A673 (cell line): ENCODE measurements at regions not wholly inside any gene's neighbourhood (a gene's known extent, or its start where the extent isn't known, plus 50 kb on each side); places are given as distances from the start of the nearest gene placed in this dataset.

ENCODE experiments used
- BruUV-seq: library from RNA; stranded (reverse); fragments of 400-500 nt; replicated peaks from 2 replicates; lab custom pipeline; 2021; lab: Mats Ljungman, UMichigan
- CTCF ChIA-PET: fragments of 300-600 bp; sonication (Branson Sonifier 250); formaldehyde crosslinking; loops from one replicate; lab custom pipeline; 2022; ENCODE audit warnings: antibody characterized with exemption; lab: Charles Lee
- POLR2A ChIA-PET: fragments of 300-600 bp; sonication (Branson Sonifier 250); formaldehyde crosslinking; loops from one replicate; lab custom pipeline; 2022; ENCODE audit warnings: antibody characterized with exemption; ENCODE audit not compliant: low non-redundant PET; lab: Charles Lee
- DNase-seq: peaks from one replicate; pipeline ENCODE4 v3.0.0-alpha.2; 2015; ENCODE audit warnings: low spot score
- H3K27ac ChIP-seq: fragments of 200-600 bp; sonication (generic); 2 replicates; pipeline ENCODE4 v1.5.1; 2016; ENCODE audit warnings: mixed run types, low read depth, mild to moderate bottlenecking, mixed read lengths, antibody characterized with exemption, low read length; ENCODE audit not compliant: poor library complexity, severe bottlenecking
- H3K27me3 ChIP-seq: fragments of 200-600 bp; sonication (generic); replicated peaks from 2 replicates; pipeline ENCODE4 v1.6.1; 2017; ENCODE audit warnings: mixed run types, low read depth, mild to moderate bottlenecking, mixed read lengths, antibody characterized with exemption, low read length; ENCODE audit not compliant: insufficient read depth, poor library complexity
- H3K36me3 ChIP-seq: fragments of 200-600 bp; sonication (generic); 2 replicates; pipeline ENCODE4 v1.6.1; 2016; ENCODE audit warnings: mixed run types, mild to moderate bottlenecking, mixed read lengths, antibody characterized with exemption, low read length; ENCODE audit not compliant: insufficient read depth, poor library complexity, severe bottlenecking
- H3K4me1 ChIP-seq: fragments of 200-600 bp; sonication (generic); 2 replicates; pipeline ENCODE4 v1.6.1; 2017; ENCODE audit warnings: mixed run types, mild to moderate bottlenecking, mixed read lengths, antibody characterized with exemption, low read length; ENCODE audit not compliant: insufficient read depth, poor library complexity, severe bottlenecking
- H3K4me3 ChIP-seq: fragments of 200-600 bp; sonication (generic); 2 replicates; pipeline ENCODE4 v1.5.1; 2016; ENCODE audit warnings: low read depth, mixed run types, mild to moderate bottlenecking, mixed read lengths, low read length; ENCODE audit not compliant: poor library complexity, severe bottlenecking
- H3K9me3 ChIP-seq: fragments of 200-600 bp; sonication (generic); 2 replicates; pipeline ENCODE4 v1.6.1; 2016; ENCODE audit warnings: mixed run types, low read depth, mild to moderate bottlenecking, mixed read lengths, antibody characterized with exemption, low read length; ENCODE audit not compliant: poor library complexity, severe bottlenecking
- EZH2 ChIP-seq: fragments of 200-600 bp; sonication (generic); IDR thresholded peaks from 2 replicates; pipeline ENCODE4 v1.6.1; 2017; ENCODE audit warnings: borderline replicate concordance, low read depth, mild to moderate bottlenecking, mixed read lengths, antibody characterized with exemption, low read length; ENCODE audit not compliant: poor library complexity, severe bottlenecking
- intact Hi-C: fragments of 100-400 bp; cut with micrococcal nuclease; formaldehyde crosslinking; loops from one replicate; pipeline ENCODE4 v1.10.0; 2022; ENCODE audit not compliant: unreplicated experiment
- TF ChIP-seq, protein P1 (sequence below): fragments of 300-800, 200-600 bp; sonication (generic); conservative IDR thresholded peaks from 2 replicates; pipeline ENCODE4 v1.5.1; 2017; ENCODE audit warnings: low read depth, mild to moderate bottlenecking, antibody characterized with exemption, low read length, moderate library complexity, mixed read lengths

DNA sequence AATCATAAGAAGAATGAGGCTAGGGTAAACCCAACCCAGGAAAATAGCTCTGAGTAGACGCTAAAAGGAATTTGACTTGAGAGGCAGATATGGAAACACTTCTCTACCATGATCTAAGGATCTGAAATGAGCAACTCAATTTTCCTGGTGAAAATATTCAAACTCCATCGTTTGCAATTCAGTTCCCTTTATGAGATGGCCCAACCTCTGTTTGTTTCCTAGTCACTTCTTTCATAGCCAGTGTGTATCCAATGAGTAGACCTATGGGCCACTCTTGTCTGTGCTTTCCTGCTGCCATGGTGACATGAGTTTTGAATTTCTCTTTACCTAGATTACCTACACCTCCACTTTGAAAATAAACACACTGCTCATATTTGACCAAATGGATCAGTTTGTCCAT, 176.2 kb upstream of the GPRIN3 start:
- Histone ChIP-seq H3K9me3 (no peaks in the 10 kb centered on the region), H3K4me1 (no peaks in the 10 kb centered on the region), H3K27ac (no peak overlapping the region), H3K27me3 (no peaks in the 10 kb centered on the region), H3K36me3 (no peaks in the 10 kb centered on the region), H3K4me3 (no peak overlapping the region)
- TF ChIP-seq, protein P1, sequence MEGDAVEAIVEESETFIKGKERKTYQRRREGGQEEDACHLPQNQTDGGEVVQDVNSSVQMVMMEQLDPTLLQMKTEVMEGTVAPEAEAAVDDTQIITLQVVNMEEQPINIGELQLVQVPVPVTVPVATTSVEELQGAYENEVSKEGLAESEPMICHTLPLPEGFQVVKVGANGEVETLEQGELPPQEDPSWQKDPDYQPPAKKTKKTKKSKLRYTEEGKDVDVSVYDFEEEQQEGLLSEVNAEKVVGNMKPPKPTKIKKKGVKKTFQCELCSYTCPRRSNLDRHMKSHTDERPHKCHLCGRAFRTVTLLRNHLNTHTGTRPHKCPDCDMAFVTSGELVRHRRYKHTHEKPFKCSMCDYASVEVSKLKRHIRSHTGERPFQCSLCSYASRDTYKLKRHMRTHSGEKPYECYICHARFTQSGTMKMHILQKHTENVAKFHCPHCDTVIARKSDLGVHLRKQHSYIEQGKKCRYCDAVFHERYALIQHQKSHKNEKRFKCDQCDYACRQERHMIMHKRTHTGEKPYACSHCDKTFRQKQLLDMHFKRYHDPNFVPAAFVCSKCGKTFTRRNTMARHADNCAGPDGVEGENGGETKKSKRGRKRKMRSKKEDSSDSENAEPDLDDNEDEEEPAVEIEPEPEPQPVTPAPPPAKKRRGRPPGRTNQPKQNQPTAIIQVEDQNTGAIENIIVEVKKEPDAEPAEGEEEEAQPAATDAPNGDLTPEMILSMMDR, result no peak
- no peak for TF ChIP-seq EZH2
- intact Hi-C loops, result loop anchor here (10.0 kb wide), 2 partner anchors 171 to 391 kb away; no protein-coding TSS in a partner anchor
- BruUV-seq, result no TSS peak
- DNase-seq, result no peak
- CTCF ChIA-PET, result no interaction called here
- POLR2A ChIA-PET, result no interaction called here

DNA sequence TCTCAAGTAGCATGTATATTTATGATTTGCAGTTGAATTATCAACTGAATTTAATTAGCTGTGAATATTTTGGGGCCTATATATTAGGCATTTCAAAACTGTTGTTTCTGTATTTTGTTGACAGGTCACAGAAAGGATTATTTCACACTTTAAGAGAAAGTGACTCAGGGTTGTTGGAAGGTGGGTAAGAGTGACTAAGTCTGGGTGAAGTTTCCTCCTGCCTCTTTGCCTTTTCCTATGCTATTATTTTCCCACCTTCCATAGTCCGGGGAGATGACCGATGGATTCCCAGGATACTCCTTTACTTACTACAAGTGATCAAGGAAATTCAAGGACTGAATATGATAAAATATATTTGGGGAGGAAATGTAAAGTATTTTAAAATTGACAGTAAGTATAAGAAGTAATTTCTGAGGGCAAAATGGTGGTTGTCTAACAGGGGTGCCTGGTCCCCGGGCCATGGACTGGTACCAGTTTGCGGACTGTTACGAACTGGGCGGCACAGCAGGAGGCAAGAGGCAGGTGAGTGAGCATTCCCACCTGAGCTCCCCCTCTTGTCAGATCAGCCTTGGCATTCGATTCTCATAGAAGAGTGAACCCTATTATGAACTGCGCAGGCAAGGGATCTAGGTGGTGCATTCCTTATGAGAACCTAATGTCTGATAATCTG, 175.5 kb upstream of the GPRIN3 start:
- no peak overlapping the region for H3K27ac ChIP-seq
- ChIA-PET POLR2A (no interaction called here), CTCF (no interaction called here)
- no peaks in the 10 kb centered on the region for H3K4me1 ChIP-seq
- H3K4me3 ChIP-seq, result no peak overlapping the region
- H3K27me3 ChIP-seq, result no peaks in the 10 kb centered on the region
- no peak for DNase-seq
- intact Hi-C loops, result loop anchor here (10.0 kb wide), 2 partner anchors 172 to 392 kb away; no protein-coding TSS in a partner anchor
- H3K36me3 ChIP-seq, result no peaks in the 10 kb centered on the region
- TF ChIP-seq EZH2, result no peak
- TF ChIP-seq, protein P1, result no peak
- no peaks in the 10 kb centered on the region for H3K9me3 ChIP-seq
- no TSS peak for BruUV-seq

DNA sequence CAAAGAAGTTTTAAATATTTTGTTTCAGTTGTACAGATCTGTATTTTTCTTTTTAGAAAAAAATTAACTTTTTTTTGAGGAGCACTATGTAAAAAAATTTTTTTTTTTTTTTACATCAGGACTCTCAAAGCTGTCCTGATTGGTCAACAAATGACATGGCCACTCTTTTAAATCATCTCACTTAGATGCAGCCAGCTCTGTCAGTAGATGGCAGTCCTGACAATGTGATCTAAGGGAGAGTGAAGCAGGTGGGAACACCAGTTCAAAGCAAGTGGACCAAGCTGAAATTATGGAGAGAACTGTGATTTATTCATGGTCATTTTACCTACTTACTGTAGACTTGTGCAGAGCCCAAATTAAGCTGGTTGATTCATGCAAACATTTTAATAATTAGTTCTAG, 174.7 kb upstream of the GPRIN3 start:
- peak; percentile 33 for DNase-seq
- BruUV-seq, result no TSS peak
- Histone ChIP-seq H3K27ac (no peak overlapping the region), H3K9me3 (no peaks in the 10 kb centered on the region), H3K4me3 (no peak overlapping the region), H3K27me3 (no peaks in the 10 kb centered on the region), H3K36me3 (no peaks in the 10 kb centered on the region), H3K4me1 (no peaks in the 10 kb centered on the region)
- intact Hi-C loops, result loop anchor here (10.0 kb wide), 2 partner anchors 173 to 393 kb away; no protein-coding TSS in a partner anchor
- POLR2A ChIA-PET, result no interaction called here
- CTCF ChIA-PET, result no interaction called here
- TF ChIP-seq, protein P1, result peak; percentile 39; the same call in 1 of the 2 replicates
- no peak for TF ChIP-seq EZH2
